Activated CD4-positive, alpha-beta T cell treated with anti-CD3 and anti-CD28 coated beads, Interleukin-2, amount 50 U/mL, for 1 hour (primary cell): ENCODE measurements at regions not wholly inside any gene's neighbourhood (a gene's known extent, or its start where the extent isn't known, plus 50 kb on each side); places are given as distances from the start of the nearest gene placed in this dataset.

Source experiments
- DNase-seq: peaks from one replicate; pipeline ENCODE4 v3.0.0-alpha.2; 2020

GRCh38 chr5:68727931-68728330, 365.9 kb upstream of the SLC30A5 start:
- DNase-seq, result no peak

- no peak for DNase-seq
Measured at GRCh38 chr5:68729678-68730077, 364.1 kb upstream of the SLC30A5 start.

- no peak for DNase-seq
Measured at GRCh38 chr5:68730220-68730978, 363.4 kb upstream of the SLC30A5 start.

GRCh38 chr5:68730979-68731654, 362.7 kb upstream of the SLC30A5 start:
- no peak for DNase-seq

- no peak for DNase-seq
Measured at GRCh38 chr5:68732251-68732650, 361.6 kb upstream of the SLC30A5 start.

GRCh38 chr5:68734781-68735180, 359.0 kb upstream of the SLC30A5 start:
- DNase-seq, result no peak

- no peak for DNase-seq
Measured at GRCh38 chr5:68738236-68738635, 355.6 kb upstream of the SLC30A5 start.

- no peak for DNase-seq
Measured at GRCh38 chr5:68738841-68739240, 355.0 kb upstream of the SLC30A5 start.

GRCh38 chr5:68739752-68740151, 354.1 kb upstream of the SLC30A5 start:
- no peak for DNase-seq

GRCh38 chr5:68740226-68740910, 353.4 kb upstream of the SLC30A5 start:
- no peak for DNase-seq

- no peak for DNase-seq
Measured at GRCh38 chr5:68744206-68744605, 349.6 kb upstream of the SLC30A5 start.

- no peak for DNase-seq
Measured at GRCh38 chr5:68745448-68745847, 348.4 kb upstream of the SLC30A5 start.

- no peak for DNase-seq
Measured at GRCh38 chr5:68746220-68746619, 347.6 kb upstream of the SLC30A5 start.

- DNase-seq, result no peak
Measured at GRCh38 chr5:68746643-68747420, 347.0 kb upstream of the SLC30A5 start.

- DNase-seq, result no peak
Measured at GRCh38 chr5:68747521-68747920, 346.3 kb upstream of the SLC30A5 start.

GRCh38 chr5:68748101-68748500, 345.7 kb upstream of the SLC30A5 start:
- DNase-seq, result no peak

- DNase-seq, result no peak
Measured at GRCh38 chr5:68749077-68749476, 344.7 kb upstream of the SLC30A5 start.

GRCh38 chr5:68749631-68750030, 344.2 kb upstream of the SLC30A5 start:
- no peak for DNase-seq

GRCh38 chr5:68751661-68752060, 342.2 kb upstream of the SLC30A5 start:
- no peak for DNase-seq

GRCh38 chr5:68754536-68754935, 339.3 kb upstream of the SLC30A5 start:
- no peak for DNase-seq

- no peak for DNase-seq
Measured at GRCh38 chr5:68755293-68755692, 338.5 kb upstream of the SLC30A5 start.

- DNase-seq, result no peak
Measured at GRCh38 chr5:68757006-68757405, 336.8 kb upstream of the SLC30A5 start.

GRCh38 chr5:68757626-68758212, 336.1 kb upstream of the SLC30A5 start:
- DNase-seq, result no peak
